HepG2 (cell line): ENCODE measurements at regions not wholly inside any gene's neighbourhood (a gene's known extent, or its start where the extent isn't known, plus 50 kb on each side); places are given as distances from the start of the nearest gene placed in this dataset.
"Not testable (repeated sequence)": the region's sequence is repeated elsewhere in the genome, so short reads cannot be mapped to it uniquely, and the experiment has no call there.

Source experiments
- CEBPB ChIP-seq: IDR thresholded peaks from 2 replicates; pipeline ENCODE4 v1.6.1; 2011; ENCODE audit warnings: low read depth, low read length, improper control_type of control experiment, borderline replicate concordance
- EZH2 ChIP-seq: conservative IDR thresholded peaks from 2 replicates; pipeline ENCODE4 v1.6.1; 2012; ENCODE audit warnings: mild to moderate bottlenecking, low read depth, low read length, moderate library complexity
- GABPA ChIP-seq, 2 experiments: IDR thresholded peaks; 2 replicates each; pipeline ENCODE4 v1.6.1; 2011 to 2016; ENCODE audit warnings: low read depth in 2 of 2, low read length in 1 of 2, missing biosample characterization in 1 of 2, missing genetic modification characterization in 1 of 2
- MAZ ChIP-seq, 2 experiments: sonication (generic) in 1 of 2; formaldehyde crosslinking in 1 of 2; IDR thresholded peaks; 2 replicates each; pipeline versions ENCODE4 v1.5.0 to v1.6.1; 2012 to 2020; ENCODE audit warnings: low read depth in 2 of 2, mild to moderate bottlenecking in 2 of 2, borderline replicate concordance in 1 of 2, improper control_type of control experiment in 1 of 2, low read length in 1 of 2, missing genetic modification reagents in 1 of 2, moderate library complexity in 1 of 2
- NR1H2 ChIP-seq: sonication (generic); formaldehyde crosslinking; IDR thresholded peaks from 2 replicates; pipeline ENCODE4 v1.8.1; 2022; ENCODE audit warnings: low read depth, missing genetic modification reagents, borderline replicate concordance
- RFX5 ChIP-seq: IDR thresholded peaks from 2 replicates; pipeline ENCODE4 v1.6.1; 2011; ENCODE audit warnings: low read depth, low read length, improper control_type of control experiment
- SMARCC2 ChIP-seq: fragments of 450-650 bp; IDR thresholded peaks from 2 replicates; pipeline ENCODE4 v1.6.1; 2017; ENCODE audit warnings: antibody characterized with exemption, mild to moderate bottlenecking
- TCF7 ChIP-seq: sonication (generic); IDR thresholded peaks from 2 replicates; pipeline ENCODE4 v1.6.1; 2016; ENCODE audit warnings: antibody characterized with exemption, low read depth
- ZNF317 ChIP-seq: sonication (generic); formaldehyde crosslinking; IDR thresholded peaks from 2 replicates; pipeline ENCODE4 v1.5.0; 2020; ENCODE audit warnings: mild to moderate bottlenecking, missing genetic modification reagents
- ZNF629 ChIP-seq: sonication (generic); formaldehyde crosslinking; conservative IDR thresholded peaks from 2 replicates; pipeline ENCODE4 v1.5.0; 2020; ENCODE audit warnings: missing genetic modification reagents
- ZSCAN9 ChIP-seq: IDR thresholded peaks from 2 replicates; pipeline ENCODE4 v1.6.1; 2016; ENCODE audit warnings: borderline replicate concordance
- TF ChIP-seq, protein P1 (sequence below): sonication (generic); formaldehyde crosslinking; IDR thresholded peaks from 2 replicates; pipeline ENCODE4 v1.4.0; 2020; ENCODE audit warnings: mild to moderate bottlenecking, low read depth, missing genetic modification reagents

DNA sequence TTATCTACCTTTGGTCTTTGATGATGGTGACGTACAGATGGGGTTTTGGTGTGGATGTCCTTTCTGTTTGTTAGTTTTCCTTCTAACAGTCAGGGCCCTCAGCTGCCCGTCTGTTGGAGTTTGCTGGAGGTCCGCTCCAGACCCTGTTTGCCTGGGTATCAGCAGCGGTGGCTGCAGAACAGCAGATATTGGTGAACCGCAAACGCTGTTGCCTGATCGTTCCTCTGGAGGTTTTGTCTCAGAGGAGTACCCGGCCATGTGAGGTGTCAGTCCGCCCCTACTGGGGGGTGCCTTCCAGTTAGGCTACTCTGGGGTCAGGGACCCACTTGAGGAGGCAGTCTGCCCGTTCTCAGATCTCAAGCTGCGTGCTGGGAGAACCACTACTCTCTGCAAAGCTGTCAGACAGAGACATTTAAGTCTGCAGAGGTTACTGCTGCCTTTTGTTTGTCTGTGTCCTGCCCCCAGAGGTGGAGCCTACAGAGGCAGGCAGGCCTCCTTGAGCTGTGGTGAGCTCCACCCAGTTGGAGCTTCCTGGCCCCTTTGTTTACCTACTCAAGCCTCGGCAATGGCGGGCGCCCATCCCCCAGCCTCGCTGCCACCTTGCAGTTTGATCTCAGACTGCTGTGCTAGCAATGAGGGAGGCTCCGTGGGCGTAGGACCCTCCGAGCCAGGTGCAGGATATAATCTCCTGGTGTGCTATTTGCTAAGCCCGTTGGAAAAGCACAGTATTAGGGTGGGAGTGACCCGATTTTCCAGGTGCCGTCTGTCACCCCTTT lies 68.5 kb upstream of the ECI2 start:
- TF ChIP-seq RFX5; SMARCC2; ZSCAN9; MAZ (IDR thresholded peaks at IDR 0.05; ENCODE audit: borderline replicate concordance, low read depth, low read length); MAZ (CRISPR knock-in tag; IDR thresholded peaks at IDR 0.05; ENCODE audit: low read depth); CEBPB; TCF7; ZNF317 (CRISPR knock-in tag); NR1H2 (CRISPR knock-in tag); ZNF629 (CRISPR knock-in tag); EZH2; GABPA (IDR thresholded peaks at IDR 0.05; ENCODE audit: low read depth, low read length); GABPA (CRISPR knock-in tag; IDR thresholded peaks at IDR 0.05; ENCODE audit: low read depth): not testable (repeated sequence)
- TF ChIP-seq, protein P1, sequence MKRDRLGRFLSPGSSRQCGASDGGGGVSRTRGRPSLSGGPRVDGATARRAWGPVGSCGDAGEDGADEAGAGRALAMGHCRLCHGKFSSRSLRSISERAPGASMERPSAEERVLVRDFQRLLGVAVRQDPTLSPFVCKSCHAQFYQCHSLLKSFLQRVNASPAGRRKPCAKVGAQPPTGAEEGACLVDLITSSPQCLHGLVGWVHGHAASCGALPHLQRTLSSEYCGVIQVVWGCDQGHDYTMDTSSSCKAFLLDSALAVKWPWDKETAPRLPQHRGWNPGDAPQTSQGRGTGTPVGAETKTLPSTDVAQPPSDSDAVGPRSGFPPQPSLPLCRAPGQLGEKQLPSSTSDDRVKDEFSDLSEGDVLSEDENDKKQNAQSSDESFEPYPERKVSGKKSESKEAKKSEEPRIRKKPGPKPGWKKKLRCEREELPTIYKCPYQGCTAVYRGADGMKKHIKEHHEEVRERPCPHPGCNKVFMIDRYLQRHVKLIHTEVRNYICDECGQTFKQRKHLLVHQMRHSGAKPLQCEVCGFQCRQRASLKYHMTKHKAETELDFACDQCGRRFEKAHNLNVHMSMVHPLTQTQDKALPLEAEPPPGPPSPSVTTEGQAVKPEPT (CRISPR knock-in tag), result not testable (repeated sequence)
